Stimulated activated CD8-positive, alpha-beta memory T cell treated with anti-CD3 and anti-CD28 coated beads, Interleukin-15, amount 100 ng/mL, for 48 hours (primary cell): ENCODE measurements at regions not wholly inside any gene's neighbourhood (a gene's known extent, or its start where the extent isn't known, plus 50 kb on each side); places are given as distances from the start of the nearest gene placed in this dataset.
"Not testable (repeated sequence)": the region's sequence is repeated elsewhere in the genome, so short reads cannot be mapped to it uniquely, and the experiment has no call there.

Source experiments
- DNase-seq, 2 donors: peaks; one replicate each; pipeline ENCODE4 v3.0.0-alpha.2; 2020; ENCODE audit warnings: low read depth in 2 of 2

DNA sequence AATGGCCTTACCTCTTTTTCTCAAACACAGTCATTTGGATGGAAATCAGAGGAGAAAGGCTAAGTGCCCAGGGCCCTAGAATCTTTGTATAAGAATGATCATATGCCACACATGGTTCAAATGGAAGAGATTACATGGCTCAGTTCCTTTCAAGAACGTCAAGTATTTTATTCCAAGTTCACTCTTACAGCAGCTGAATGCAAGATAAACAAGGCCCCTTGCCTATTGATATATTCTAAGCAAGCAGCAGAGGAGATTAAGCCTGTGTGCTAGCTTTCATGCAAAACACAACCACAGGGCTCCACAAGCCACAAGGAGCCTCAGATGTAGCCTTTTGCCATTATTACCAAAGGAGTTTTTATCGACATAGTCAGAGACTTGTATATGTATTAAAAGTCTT is 55.3 kb upstream of the SLCO6A1 start:
- no peak for DNase-seq

DNA sequence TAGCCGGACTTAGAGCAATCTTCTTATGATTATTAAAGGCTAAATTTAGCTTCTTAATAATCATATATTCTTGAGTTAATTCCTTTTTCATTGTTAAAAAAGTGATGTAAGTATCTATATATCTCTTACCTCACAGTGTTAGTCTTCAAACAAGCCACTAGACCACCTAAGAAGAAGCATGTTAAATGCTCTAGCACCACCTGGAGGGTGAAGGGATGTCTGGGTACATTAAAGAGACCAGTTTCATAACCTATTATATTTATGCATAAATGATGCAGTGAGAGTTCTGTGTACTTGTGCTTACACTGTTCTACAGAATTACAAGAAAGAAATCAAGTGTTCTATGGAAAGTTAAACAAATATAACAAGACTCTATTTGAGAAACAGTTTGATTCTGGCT is 55.9 kb upstream of the SLCO6A1 start:
- DNase-seq, result no peak

DNA sequence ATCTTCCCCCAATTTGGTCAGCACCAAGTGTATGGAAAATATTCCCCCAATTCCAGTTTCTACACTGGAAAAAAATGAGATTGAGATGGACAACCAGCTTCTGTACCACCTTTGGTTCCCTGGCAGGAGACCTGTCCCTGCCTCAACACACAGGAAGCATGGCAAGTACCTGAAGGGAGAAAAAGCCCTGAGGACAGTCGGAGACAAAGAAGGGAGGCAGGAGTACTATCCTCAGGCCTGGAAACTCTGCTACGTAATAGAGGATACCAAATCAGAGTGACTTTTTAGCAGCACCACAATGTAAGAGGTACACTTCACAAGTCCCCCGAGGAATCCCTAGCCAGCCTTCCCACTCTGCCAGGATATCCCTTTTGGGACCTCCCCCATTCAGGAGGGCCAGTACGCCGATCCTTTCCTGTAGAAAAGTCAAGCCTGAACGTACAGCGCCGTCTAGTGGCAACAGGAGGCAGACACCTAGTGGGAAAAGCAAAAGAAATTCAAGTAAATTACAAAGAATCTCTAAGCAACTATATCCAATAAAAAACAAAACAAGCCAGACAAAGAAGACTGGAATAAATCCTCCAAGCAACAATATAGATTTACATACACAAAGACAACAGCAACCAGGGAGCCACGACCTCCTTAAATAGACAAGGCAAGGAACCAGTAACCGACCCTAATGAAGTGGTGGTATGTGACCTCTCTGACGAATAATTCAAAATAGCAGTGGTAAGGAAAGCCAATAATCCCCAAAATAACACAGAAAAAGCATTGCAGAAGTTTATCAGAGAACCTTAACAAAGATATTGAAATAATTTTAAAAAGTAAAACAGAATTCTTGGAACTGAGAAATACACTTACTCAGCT is 63.3 kb upstream of the SLCO6A1 start:
- DNase-seq, result no peak

DNA sequence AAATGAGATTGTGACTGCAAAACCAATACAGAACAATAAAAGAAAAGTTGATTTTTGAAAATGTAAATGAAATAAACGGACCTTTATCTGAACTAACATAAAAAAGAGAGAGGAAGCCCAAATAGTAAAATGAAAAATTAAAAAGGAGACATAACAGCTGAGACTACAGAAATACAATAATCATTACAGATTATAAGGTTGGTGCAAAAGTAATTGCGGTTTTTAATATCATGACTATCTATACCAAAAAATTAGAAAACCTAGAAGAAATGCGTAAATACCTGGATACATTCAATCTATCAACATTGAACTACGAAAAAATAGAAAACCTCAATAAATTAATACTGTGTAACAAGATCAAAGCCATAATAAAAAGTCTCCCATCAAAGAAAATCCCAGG is 71.9 kb upstream of the SLCO6A1 start:
- no peak for DNase-seq

DNA sequence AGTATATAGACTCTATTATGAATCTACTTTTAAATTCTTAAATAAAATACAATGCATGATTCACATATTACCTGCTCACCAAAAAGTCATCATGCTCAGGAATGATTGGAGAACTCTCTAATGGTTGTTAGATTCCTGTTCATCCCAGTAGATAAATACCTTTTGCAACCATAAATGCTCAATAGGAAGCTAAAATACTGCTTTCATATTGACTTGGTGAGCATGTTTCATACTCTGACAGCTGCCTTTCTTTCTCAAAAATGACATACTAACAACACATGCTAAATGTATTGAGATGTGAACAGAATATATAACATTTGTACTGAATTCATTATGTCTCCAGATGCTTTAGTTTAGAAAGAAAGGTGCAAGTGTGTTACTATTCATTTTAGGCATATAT is 79.6 kb upstream of the SLCO6A1 start:
- no peak for DNase-seq

DNA sequence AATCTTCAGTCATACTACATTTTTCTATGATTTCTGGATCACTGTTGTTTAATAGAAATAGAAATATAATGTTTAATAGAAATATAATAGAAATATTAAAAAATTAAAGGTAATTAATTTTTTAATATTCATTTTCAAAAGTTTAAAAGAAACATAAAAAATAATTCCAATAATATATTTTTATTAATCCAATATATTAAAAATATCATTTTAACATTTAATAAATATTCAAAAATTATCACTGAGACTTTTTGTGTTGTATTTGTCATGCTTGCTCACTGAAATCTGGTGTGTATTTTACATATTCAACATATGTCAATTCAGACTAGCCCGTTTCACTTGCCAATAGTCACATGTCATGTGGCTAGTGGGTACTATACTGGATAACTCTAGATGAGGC is 80.6 kb upstream of the SLCO6A1 start:
- no peak for DNase-seq

DNA sequence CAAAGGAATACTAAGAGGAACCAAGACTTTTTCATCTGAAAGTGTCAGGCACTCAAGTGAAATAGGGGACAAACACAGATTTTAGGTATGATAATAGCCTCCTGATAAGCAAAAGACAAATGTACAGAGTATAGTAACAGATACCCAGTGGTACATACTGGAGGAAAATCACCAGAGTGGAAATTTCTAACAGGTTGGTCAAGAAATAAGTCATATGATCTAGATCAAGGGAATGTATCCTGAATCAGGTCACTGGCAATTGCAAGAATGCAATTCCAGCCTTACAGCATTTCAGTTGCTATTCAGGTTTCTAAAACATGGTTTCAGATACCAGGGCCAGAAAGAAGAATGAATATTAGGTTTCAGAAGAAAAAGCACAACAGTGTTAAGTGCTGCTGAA is 82.2 kb upstream of the SLCO6A1 start:
- no peak for DNase-seq

DNA sequence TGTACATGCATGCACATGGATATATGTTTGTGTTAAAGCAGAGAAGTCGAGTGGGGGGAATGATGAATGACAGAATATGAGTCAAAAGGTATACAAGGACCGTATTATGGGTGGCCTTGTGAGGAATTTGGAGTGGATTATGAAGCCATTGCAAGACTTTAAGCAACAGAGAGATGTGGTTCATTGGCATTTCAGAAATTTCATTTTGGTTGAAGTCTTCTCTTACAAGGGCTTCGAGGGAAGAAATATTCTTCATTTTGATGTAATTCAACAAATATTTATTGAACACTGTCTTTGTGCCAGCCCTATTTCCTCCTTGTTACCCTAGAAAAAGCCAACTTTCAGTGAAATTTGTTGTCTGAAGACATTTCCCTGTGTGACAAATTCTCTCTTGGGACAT is 83.9 kb upstream of the SLCO6A1 start:
- DNase-seq, result no peak

DNA sequence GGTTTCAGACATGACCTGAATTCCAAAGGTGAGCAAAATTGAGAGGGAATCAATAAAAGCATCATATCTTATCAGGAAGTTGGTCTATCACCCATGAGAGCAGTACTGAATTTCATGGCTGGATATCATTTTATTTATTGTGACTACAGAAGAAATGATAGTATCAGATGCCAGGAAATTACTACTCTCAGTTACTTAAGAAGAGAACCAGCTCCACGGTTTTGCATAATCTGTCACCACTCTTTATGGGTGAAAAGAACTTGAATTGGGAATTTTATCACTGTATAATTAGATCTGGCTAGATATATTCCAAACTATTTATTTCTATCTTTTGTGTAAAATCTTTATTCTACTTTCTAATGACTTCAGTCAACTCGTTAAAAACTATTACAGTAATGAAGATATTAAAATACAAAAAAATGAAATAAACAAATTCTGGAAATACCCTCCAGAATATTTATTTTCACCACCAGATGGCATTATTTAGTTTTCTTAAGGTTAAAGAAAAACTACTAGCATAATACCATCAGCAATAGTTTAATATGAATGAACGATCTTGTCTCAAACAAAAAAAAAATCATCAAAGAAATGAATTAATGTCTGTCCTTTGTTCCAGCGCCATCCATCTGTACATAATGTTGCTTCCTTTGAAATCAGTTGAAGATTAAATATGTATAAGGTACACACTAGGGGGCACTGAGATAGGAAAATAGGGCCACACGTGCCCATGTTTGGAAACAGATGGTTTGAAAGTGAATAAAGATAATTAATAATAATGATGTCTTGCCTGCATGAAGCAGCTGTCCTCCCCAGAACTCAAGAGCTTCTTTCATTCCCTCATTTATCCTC is 84.7 kb upstream of the SLCO6A1 start:
- DNase-seq, result no peak

DNA sequence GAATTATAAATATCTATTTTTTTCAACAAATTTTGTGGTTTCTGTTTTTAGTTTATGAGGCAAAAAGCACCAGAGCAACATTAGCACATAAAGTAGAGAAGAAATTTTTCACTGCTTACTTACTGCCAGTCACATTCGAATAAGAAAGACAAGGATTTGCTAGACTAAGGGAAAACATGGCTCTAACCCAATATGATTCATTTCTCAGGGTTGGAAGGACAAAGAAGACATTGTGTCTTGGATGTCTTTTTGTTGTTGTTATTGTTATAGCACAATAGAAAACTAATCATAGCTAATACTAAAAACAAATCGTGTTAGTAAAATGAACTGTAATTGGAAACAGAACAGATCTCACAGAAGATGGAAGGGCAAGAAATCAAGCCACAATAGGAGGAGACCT is 90.9 kb upstream of the SLCO6A1 start:
- DNase-seq, result no peak

DNA sequence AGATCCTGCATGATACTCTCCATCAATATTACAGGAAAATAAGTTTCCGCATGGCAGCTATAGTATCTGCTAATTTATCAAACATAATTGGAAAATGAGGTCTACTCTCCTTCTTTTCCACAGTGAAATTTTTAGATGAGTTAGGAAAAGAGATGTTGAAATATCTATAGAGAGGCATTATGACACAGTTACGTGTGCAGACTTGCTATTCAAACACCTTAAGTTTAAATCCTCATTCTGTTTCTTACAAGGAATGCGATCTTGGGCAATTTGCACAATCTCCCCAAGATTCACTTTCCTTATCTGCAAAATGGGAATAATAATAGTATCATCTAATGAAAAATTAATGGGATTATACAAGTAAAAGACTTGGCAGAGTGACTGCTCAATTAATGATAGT is 91.7 kb upstream of the SLCO6A1 start:
- no peak for DNase-seq

DNA sequence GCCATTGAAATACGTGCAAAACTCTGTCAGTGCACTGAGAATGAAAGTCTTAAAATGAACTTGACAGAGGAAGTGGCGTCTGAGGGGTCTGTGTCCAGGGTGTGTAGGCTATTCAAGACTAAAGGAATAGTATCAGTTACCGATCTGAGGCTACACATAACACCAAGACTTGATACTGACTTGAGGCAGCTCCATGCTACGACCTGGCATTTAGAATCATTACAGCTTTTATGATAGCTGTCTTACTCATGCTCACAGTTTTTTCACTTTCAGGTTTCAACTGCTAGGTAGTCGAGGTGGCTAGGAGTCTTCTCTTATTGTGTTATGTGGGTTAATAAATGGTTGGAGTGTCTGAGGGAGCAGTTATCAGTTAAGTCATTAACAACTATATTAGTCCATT is 92.8 kb upstream of the SLCO6A1 start:
- DNase-seq, result no peak

DNA sequence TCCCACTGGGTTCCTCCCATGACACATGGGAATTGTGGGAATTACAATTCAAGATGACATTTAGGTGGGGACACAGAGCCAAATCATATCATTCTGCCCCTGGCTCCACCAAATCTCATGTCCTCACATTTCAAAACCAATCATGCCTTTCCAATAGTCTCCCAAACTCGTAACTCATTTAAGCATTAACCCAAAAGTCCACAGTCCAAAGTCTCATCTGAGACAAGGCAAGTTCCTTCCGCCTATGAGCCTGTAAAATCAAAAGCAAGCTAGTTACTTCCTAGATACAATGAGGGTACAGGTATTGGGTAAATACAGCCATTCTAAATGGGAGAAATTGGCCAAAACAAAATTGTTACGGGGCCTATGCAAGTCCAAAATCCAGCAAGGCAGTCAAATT is 93.8 kb upstream of the SLCO6A1 start:
- not testable (repeated sequence) for DNase-seq

DNA sequence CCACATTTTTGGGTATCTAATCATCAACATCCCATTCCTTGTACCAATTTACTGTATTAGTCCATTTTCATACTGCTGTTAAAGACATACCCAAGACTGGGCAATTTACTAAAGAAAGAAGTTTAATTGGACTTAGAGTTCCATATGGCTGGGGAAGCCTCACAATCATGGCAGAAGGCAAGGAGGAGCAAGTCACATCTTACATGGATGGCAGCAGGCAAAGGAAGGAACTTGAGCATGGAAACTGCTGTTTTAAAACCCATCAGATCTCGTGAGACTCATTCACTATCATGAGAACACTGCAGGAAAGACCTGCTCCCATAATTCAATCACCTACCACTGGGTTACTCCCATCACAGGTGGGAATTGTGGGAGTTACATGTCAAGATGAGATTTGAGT is 95.4 kb upstream of the SLCO6A1 start:
- no peak for DNase-seq

DNA sequence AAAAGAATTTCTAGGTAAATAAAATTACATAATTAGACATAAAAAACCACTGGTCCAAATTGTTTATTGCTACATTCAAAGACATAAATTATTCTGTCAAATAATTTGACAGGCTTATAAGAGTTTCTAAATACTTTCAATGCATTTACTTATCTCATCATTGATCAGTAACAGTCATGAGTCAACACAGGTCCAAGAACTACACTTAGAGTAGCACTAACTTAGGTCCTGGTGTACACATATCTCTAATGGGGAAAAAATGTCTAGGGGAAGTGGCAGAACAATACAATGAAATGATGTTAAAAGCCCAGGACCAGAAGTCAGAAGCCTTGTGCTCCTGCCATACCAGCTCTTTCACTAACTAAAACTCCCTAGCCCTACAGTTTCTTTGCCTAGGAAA is 96.5 kb upstream of the SLCO6A1 start:
- DNase-seq, result no peak

DNA sequence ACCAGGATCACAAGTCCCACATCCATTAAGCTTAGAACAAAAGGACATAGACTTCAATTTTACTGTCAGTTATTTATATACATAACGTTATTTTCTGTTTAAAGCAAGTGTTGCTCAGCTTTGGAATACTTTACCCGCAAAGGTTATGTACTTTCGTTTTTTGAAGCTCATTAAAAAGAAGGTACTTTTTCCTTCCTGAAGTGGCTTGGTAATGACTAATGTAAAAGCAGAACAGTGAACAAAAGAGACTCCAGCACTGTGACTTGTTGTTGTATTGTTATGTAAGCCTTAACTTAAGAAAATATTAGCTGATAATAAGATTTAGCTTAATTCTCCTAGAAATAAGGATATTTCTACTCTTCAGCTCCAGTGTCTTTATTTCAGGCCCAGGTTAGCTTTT is 97.3 kb upstream of the SLCO6A1 start:
- DNase-seq, result no peak

DNA sequence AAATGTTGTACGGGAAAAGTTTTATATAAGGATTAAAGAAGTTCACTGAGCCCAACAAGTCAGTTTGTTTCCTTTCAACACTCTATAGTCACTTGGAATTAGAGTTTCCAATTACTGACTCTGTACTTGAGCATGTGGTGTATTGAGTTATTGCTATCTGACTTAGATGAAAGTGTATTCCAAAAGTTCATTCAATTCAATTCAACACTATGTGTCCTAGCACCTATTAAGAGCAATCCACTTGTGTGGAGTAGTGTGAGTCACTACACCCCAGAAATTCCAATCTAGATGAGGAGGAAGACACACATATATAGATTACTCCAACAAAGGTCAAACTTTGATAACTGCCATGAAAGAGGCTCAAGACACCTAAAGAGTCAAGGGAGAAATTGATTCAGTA is 98.2 kb upstream of the SLCO6A1 start:
- no peak for DNase-seq

DNA sequence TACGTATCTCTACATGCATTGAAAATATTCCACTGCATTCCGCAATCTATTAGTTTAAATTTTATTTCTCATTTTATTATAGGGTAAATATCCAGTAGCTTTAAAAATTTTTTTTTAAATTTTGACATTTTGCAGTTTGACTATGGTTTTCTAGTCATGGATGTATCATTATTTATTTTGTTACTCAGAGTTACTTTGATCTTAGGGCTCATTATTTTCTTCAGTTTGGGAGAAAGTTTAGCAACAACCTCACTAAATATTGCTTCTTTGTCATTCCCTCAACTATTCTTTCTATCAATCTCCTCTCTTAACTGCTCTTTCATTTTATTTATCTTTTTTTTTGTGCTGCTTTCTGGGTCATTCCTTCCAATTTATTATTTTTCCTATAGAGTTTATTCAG is 100.5 kb upstream of the SLCO6A1 start:
- no peak for DNase-seq

DNA sequence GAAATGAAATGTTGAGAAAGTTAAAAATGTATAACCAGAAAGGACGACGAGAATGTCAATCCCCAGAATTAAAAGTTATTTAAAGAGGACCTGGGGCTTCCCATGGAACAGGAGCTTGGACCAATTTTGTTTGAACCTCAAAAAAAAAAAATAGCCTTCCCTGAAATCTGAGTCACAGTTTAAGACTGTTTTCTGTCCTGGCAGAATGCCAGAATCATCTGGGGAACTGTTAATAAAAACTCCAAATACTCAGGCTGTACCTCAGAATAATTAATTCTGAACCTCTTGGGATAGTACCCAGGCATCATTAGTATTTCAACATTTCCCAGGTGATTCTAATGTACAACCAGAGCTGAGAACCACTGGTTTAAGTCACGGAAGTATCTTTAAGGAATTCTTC is 102.2 kb upstream of the SLCO6A1 start:
- no peak for DNase-seq

DNA sequence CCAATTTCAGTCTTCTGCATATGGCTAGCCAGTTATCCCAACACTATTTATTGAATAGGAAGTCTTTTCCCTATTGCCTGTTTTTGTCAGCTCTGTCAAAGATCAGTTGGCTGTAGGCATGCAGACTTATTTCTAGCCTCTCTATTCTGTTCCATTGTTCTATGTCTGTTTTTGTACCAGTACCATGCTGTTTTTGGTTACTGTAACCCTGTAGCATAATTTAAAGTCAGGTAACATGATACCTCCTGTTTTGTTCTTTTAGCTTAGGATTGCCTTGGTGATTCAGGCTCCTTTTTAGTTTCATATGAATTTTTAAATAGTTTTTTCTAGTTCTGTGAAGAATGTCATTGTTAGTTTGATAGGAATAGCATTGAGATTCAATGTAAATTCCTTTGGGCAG is 104.9 kb upstream of the SLCO6A1 start:
- no peak for DNase-seq

DNA sequence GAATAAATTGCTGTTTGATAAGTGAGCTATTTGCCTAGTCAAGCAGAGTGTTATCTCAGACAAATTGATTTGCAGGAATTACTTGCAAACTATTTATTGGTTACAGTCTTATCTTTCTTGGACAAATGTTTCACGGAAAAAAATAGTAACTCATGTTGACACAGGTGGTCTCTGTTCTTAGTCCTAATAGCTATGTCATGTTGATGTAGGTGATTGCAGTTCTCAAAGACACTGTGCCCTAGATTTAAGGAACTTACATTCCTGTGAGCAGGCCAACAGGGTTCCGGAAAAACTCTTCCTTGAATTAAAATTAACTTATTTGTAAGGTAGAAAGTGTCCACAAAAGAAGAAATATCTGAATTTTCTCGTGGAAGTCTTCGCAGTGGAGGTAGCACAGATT is 109.6 kb upstream of the SLCO6A1 start:
- DNase-seq, result no peak

DNA sequence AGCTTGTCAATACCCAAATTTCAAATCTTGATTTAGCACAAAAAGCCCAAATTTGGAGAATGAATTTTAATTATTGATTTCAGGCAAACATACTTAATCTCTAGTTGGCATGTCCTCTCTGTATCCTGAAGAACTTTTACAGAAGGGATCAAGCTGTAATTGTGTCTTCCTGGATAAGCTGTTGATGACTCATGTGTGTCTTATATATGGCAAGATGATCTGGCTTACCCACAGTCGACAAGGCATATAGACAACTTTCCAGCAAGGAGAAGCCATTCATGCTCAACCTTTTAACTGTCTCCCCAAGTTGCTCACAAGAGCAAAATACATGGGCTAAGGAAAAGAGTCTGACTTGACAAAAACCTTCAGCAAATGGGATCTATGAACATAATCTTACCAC is 112.5 kb upstream of the SLCO6A1 start:
- DNase-seq, result no peak

DNA sequence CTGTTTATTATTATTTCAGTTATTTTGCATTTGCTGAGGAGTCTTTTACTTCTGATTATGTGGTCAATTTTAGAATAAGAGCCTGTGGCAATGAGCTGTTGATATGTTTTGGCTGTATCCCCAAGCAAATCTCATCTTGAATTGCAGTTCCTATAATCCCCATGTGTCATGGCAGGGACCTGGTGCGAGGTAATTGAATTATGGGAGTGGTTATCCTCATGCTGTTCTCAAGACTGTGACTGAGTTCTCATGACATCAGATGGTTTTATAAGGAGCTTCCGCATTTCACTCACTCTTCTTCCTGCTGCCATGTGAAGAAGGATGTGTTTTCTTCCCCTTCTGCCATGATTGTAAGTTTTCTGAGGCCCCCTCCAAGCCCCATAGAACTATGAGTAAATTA is 114.9 kb upstream of the SLCO6A1 start:
- no peak for DNase-seq
